ENCODE measurements at regions not wholly inside any gene's neighbourhood (a gene's known extent, or its start where the extent isn't known, plus 50 kb on each side); places are given as distances from the start of the nearest gene placed in this dataset.
"Not testable (repeated sequence)": the region's sequence is repeated elsewhere in the genome, so short reads cannot be mapped to it uniquely, and the experiment has no call there.

- peak; percentile 95 for DNase-seq (ENCODE audit: low read depth)
- no peak for TF ChIP-seq CTCF (IDR thresholded peaks at IDR 0.05; ENCODE audit: control insufficient read depth, insufficient read depth, low read depth, low read length, missing control alignments)
- no peak overlapping the region for H3K4me3 ChIP-seq (ENCODE audit: control insufficient read depth, low read depth, low read length)
These were observed 57.7 kb upstream of the MAP4K3 start for GRCh38 chr2:39494784-39495251.

GRCh38 chr2:39497082-39497801 is 60.2 kb upstream of the MAP4K3 start:
- TF ChIP-seq CTCF (IDR thresholded peaks at IDR 0.05; ENCODE audit: control insufficient read depth, insufficient read depth, low read depth, low read length, missing control alignments), result no peak
- H3K4me3 ChIP-seq (ENCODE audit: control insufficient read depth, low read depth, low read length), result no peak overlapping the region
- no peak for DNase-seq (ENCODE audit: low read depth)

GRCh38 chr2:39498176-39498575 is 61.1 kb upstream of the MAP4K3 start:
- not testable (repeated sequence) for H3K4me3 ChIP-seq (ENCODE audit: control insufficient read depth, low read depth, low read length); DNase-seq (ENCODE audit: low read depth)

GRCh38 chr2:39498786-39499185 is 61.7 kb upstream of the MAP4K3 start:
- DNase-seq (ENCODE audit: low read depth), result no peak
- H3K4me3 ChIP-seq (ENCODE audit: control insufficient read depth, low read depth, low read length), result no peak overlapping the region
- no peak for TF ChIP-seq CTCF (IDR thresholded peaks at IDR 0.05; ENCODE audit: control insufficient read depth, insufficient read depth, low read depth, low read length, missing control alignments)

GRCh38 chr2:39499336-39499735 is 62.3 kb upstream of the MAP4K3 start:
- no peak for TF ChIP-seq CTCF (IDR thresholded peaks at IDR 0.05; ENCODE audit: control insufficient read depth, insufficient read depth, low read depth, low read length, missing control alignments)
- no peak for DNase-seq (ENCODE audit: low read depth)

GRCh38 chr2:39501412-39501811 is 64.3 kb upstream of the MAP4K3 start:
- TF ChIP-seq CTCF (IDR thresholded peaks at IDR 0.05; ENCODE audit: control insufficient read depth, insufficient read depth, low read depth, low read length, missing control alignments), result no peak
- no peak overlapping the region for H3K4me3 ChIP-seq (ENCODE audit: control insufficient read depth, low read depth, low read length)
- DNase-seq (ENCODE audit: low read depth), result no peak

More at GRCh38 chr2:39499336-39499735, 62.3 kb upstream of the MAP4K3 start:
- H3K4me3 ChIP-seq (ENCODE audit: control insufficient read depth, low read depth, low read length), result no peak overlapping the region

- no peak overlapping the region for H3K4me3 ChIP-seq (ENCODE audit: control insufficient read depth, low read depth, low read length)
- DNase-seq (ENCODE audit: low read depth), result no peak
These were observed 66.2 kb upstream of the MAP4K3 start for GRCh38 chr2:39503277-39503676.

More at GRCh38 chr2:39503277-39503676, 66.2 kb upstream of the MAP4K3 start:
- no peak for TF ChIP-seq CTCF (IDR thresholded peaks at IDR 0.05; ENCODE audit: control insufficient read depth, insufficient read depth, low read depth, low read length, missing control alignments)

All from AG09309 (cell line).